ENCODE measurements at regions not wholly inside any gene's neighbourhood (a gene's known extent, or its start where the extent isn't known, plus 50 kb on each side); places are given as distances from the start of the nearest gene placed in this dataset.
A peak's percentile ranks its signal among the peaks of the same experiment; 100 is the strongest.

GRCh38 chr16:80014241-80014939 is 413.9 kb upstream of the MAF start:
- no peak overlapping the region for H2BK12ac ChIP-seq (ENCODE audit: low read length in 2 of 2)
- DNase-seq = peak; percentile 63
- H3K9ac ChIP-seq (ENCODE audit: low read length) = no peak overlapping the region
- no peak overlapping the region for H3K18ac ChIP-seq (ENCODE audit: low read depth in 1 of 2, low read length in 2 of 2)
- H3K27ac ChIP-seq (ENCODE audit: low read length, poor library complexity, severe bottlenecking) = no peak overlapping the region
- no peak overlapping the region for H3K4me3 ChIP-seq (ENCODE audit: insufficient read depth in 1 of 2, low read depth in 1 of 2, low read length in 2 of 2)
- H2BK15ac ChIP-seq (ENCODE audit: low read depth, poor library complexity, severe bottlenecking) = no peak overlapping the region
- H4K8ac ChIP-seq (ENCODE audit: low read length) = no peak overlapping the region
- no peak overlapping the region for H2AK5ac ChIP-seq (ENCODE audit: low read length, severe bottlenecking)
- H2BK120ac ChIP-seq (ENCODE audit: low read depth, low read length) = no peak overlapping the region
- no peak overlapping the region for H3K14ac ChIP-seq (ENCODE audit: low read length in 2 of 2)
- H4K91ac ChIP-seq (ENCODE audit: low read length) = no peak overlapping the region
- H3K27me3 ChIP-seq (ENCODE audit: control insufficient read depth in 1 of 2, insufficient read depth in 1 of 2, low read length in 2 of 2) = no peaks in the 10 kb centered on the region
- H3K36me3 ChIP-seq (ENCODE audit: control insufficient read depth in 1 of 2, insufficient read depth in 2 of 2, low read depth in 1 of 2, low read length in 2 of 2) = no peaks in the 10 kb centered on the region
- no peak overlapping the region for H2AFZ ChIP-seq (ENCODE audit: low read depth, low read length)
- no peaks in the 10 kb centered on the region for H3K9me3 ChIP-seq (ENCODE audit: control insufficient read depth, low read length)
- H3K23ac ChIP-seq (ENCODE audit: low read length in 2 of 2) = no peak overlapping the region
- H3K4ac ChIP-seq (ENCODE audit: low read depth in 1 of 2, low read length in 2 of 2) = no peak overlapping the region
- WGBS = 100% methylated on average over 1 of the region's 1 CpG
- H2BK5ac ChIP-seq (ENCODE audit: low read depth, low read length, poor library complexity, severe bottlenecking) = no peak overlapping the region
- no peak overlapping the region for H3K4me2 ChIP-seq (ENCODE audit: low read length, poor library complexity, severe bottlenecking)
- no peaks in the 10 kb centered on the region for H3K79me1 ChIP-seq (replicated peaks; ENCODE audit: low read length, poor library complexity, severe bottlenecking)
- H3K4me1 ChIP-seq (ENCODE audit: control insufficient read depth, insufficient read depth, low read depth, low read length) = no peaks in the 10 kb centered on the region

GRCh38 chr16:80012586-80012985 is 412.0 kb upstream of the MAF start:
- Histone ChIP-seq H3K23ac (ENCODE audit: low read length in 2 of 2) (no peak overlapping the region), H2BK12ac (ENCODE audit: low read length in 2 of 2) (no peak overlapping the region), H3K4ac (ENCODE audit: low read depth in 1 of 2, low read length in 2 of 2) (no peak overlapping the region), H2AFZ (ENCODE audit: low read depth, low read length) (no peak overlapping the region), H3K14ac (ENCODE audit: low read length in 2 of 2) (no peak overlapping the region), H3K18ac (ENCODE audit: low read depth in 1 of 2, low read length in 2 of 2) (no peak overlapping the region), H2BK15ac (ENCODE audit: low read depth, poor library complexity, severe bottlenecking) (no peak overlapping the region), H2BK5ac (ENCODE audit: low read depth, low read length, poor library complexity, severe bottlenecking) (no peak overlapping the region), H3K27ac (ENCODE audit: low read length, poor library complexity, severe bottlenecking) (no peak overlapping the region), H3K27me3 (ENCODE audit: control insufficient read depth in 1 of 2, insufficient read depth in 1 of 2, low read length in 2 of 2) (no peaks in the 10 kb centered on the region), H2BK120ac (ENCODE audit: low read depth, low read length) (no peak overlapping the region), H4K91ac (ENCODE audit: low read length) (no peak overlapping the region), H3K9ac (ENCODE audit: low read length) (no peak overlapping the region), H4K8ac (ENCODE audit: low read length) (no peak overlapping the region), H3K9me3 (ENCODE audit: control insufficient read depth, low read length) (no peaks in the 10 kb centered on the region), H3K4me2 (ENCODE audit: low read length, poor library complexity, severe bottlenecking) (no peak overlapping the region), H3K36me3 (ENCODE audit: control insufficient read depth in 1 of 2, insufficient read depth in 2 of 2, low read depth in 1 of 2, low read length in 2 of 2) (no peaks in the 10 kb centered on the region), H3K79me1 (replicated peaks; ENCODE audit: low read length, poor library complexity, severe bottlenecking) (no peaks in the 10 kb centered on the region), H3K4me1 (ENCODE audit: control insufficient read depth, insufficient read depth, low read depth, low read length) (no peaks in the 10 kb centered on the region), H2AK5ac (ENCODE audit: low read length, severe bottlenecking) (no peak overlapping the region), H3K4me3 (ENCODE audit: insufficient read depth in 1 of 2, low read depth in 1 of 2, low read length in 2 of 2) (no peak overlapping the region)
- DNase-seq = no peak
- WGBS = 95% methylated on average over 3 of the region's 3 CpGs

- H3K4me3 ChIP-seq (ENCODE audit: insufficient read depth in 1 of 2, low read depth in 1 of 2, low read length in 2 of 2) = no peak overlapping the region
Observed at GRCh38 chr16:80009971-80010659, 409.6 kb upstream of the MAF start.

GRCh38 chr16:80008857-80009256 is 408.3 kb upstream of the MAF start:
- Histone ChIP-seq H3K9me3 (ENCODE audit: control insufficient read depth, low read length) (no peaks in the 10 kb centered on the region), H4K91ac (ENCODE audit: low read length) (no peak overlapping the region), H2BK15ac (ENCODE audit: low read depth, poor library complexity, severe bottlenecking) (no peak overlapping the region), H3K9ac (ENCODE audit: low read length) (no peak overlapping the region), H3K79me1 (replicated peaks; ENCODE audit: low read length, poor library complexity, severe bottlenecking) (no peaks in the 10 kb centered on the region), H2BK120ac (ENCODE audit: low read depth, low read length) (no peak overlapping the region), H3K27ac (ENCODE audit: low read length, poor library complexity, severe bottlenecking) (no peak overlapping the region), H3K36me3 (ENCODE audit: control insufficient read depth in 1 of 2, insufficient read depth in 2 of 2, low read depth in 1 of 2, low read length in 2 of 2) (no peaks in the 10 kb centered on the region), H2BK5ac (ENCODE audit: low read depth, low read length, poor library complexity, severe bottlenecking) (no peak overlapping the region), H2BK12ac (ENCODE audit: low read length in 2 of 2) (no peak overlapping the region), H3K4me3 (ENCODE audit: insufficient read depth in 1 of 2, low read depth in 1 of 2, low read length in 2 of 2) (no peak overlapping the region), H3K4me2 (ENCODE audit: low read length, poor library complexity, severe bottlenecking) (no peak overlapping the region), H3K14ac (ENCODE audit: low read length in 2 of 2) (no peak overlapping the region), H3K4ac (ENCODE audit: low read depth in 1 of 2, low read length in 2 of 2) (no peak overlapping the region), H3K23ac (ENCODE audit: low read length in 2 of 2) (no peak overlapping the region), H2AFZ (ENCODE audit: low read depth, low read length) (no peak overlapping the region), H2AK5ac (ENCODE audit: low read length, severe bottlenecking) (no peak overlapping the region), H3K4me1 (ENCODE audit: control insufficient read depth, insufficient read depth, low read depth, low read length) (peaks cover 2% of the 10 kb centered on the region), H3K27me3 (ENCODE audit: control insufficient read depth in 1 of 2, insufficient read depth in 1 of 2, low read length in 2 of 2) (peaks cover 0 to 4% of the 10 kb centered on the region in 2 experiments), H3K18ac (ENCODE audit: low read depth in 1 of 2, low read length in 2 of 2) (no peak overlapping the region), H4K8ac (ENCODE audit: low read length) (no peak overlapping the region)
- no peak for DNase-seq
- 100% methylated on average over 2 of the region's 2 CpGs for WGBS

More at GRCh38 chr16:80009971-80010659, 409.6 kb upstream of the MAF start:
- Histone ChIP-seq H3K79me1 (replicated peaks; ENCODE audit: low read length, poor library complexity, severe bottlenecking) (no peaks in the 10 kb centered on the region), H3K9ac (ENCODE audit: low read length) (no peak overlapping the region), H3K14ac (ENCODE audit: low read length in 2 of 2) (no peak overlapping the region), H3K9me3 (ENCODE audit: control insufficient read depth, low read length) (no peaks in the 10 kb centered on the region), H3K36me3 (ENCODE audit: control insufficient read depth in 1 of 2, insufficient read depth in 2 of 2, low read depth in 1 of 2, low read length in 2 of 2) (no peaks in the 10 kb centered on the region), H3K4me2 (ENCODE audit: low read length, poor library complexity, severe bottlenecking) (no peak overlapping the region), H4K8ac (ENCODE audit: low read length) (no peak overlapping the region), H2BK12ac (ENCODE audit: low read length in 2 of 2) (no peak overlapping the region), H3K4me1 (ENCODE audit: control insufficient read depth, insufficient read depth, low read depth, low read length) (peaks cover 2% of the 10 kb centered on the region), H2AK5ac (ENCODE audit: low read length, severe bottlenecking) (no peak overlapping the region), H4K91ac (ENCODE audit: low read length) (no peak overlapping the region), H2AFZ (ENCODE audit: low read depth, low read length) (no peak overlapping the region), H3K18ac (ENCODE audit: low read depth in 1 of 2, low read length in 2 of 2) (no peak overlapping the region), H3K27me3 (ENCODE audit: control insufficient read depth in 1 of 2, insufficient read depth in 1 of 2, low read length in 2 of 2) (peaks cover 0 to 2% of the 10 kb centered on the region in 2 experiments), H3K4ac (ENCODE audit: low read depth in 1 of 2, low read length in 2 of 2) (no peak overlapping the region), H2BK120ac (ENCODE audit: low read depth, low read length) (no peak overlapping the region), H3K23ac (ENCODE audit: low read length in 2 of 2) (no peak overlapping the region), H3K27ac (ENCODE audit: low read length, poor library complexity, severe bottlenecking) (no peak overlapping the region), H2BK5ac (ENCODE audit: low read depth, low read length, poor library complexity, severe bottlenecking) (no peak overlapping the region), H2BK15ac (ENCODE audit: low read depth, poor library complexity, severe bottlenecking) (no peak overlapping the region)
- 54% methylated on average over 4 of the region's 4 CpGs for WGBS
- DNase-seq = peak; percentile 73
